OCI-LY3 (cell line): ENCODE measurements at regions not wholly inside any gene's neighbourhood (a gene's known extent, or its start where the extent isn't known, plus 50 kb on each side); places are given as distances from the start of the nearest gene placed in this dataset.

Experiments
- H2AFZ ChIP-seq: fragments of 200-600, 300-600 bp; shearing (Covaris generic); 2 replicates; pipeline ENCODE4 v1.6.0; 2014; ENCODE audit warnings: antibody characterized with exemption, low read depth, low read length
- H3K27ac ChIP-seq: fragments of 200-600, 300-600 bp; sonication (generic); 2 replicates; pipeline ENCODE4 v1.5.1; 2014; ENCODE audit warnings: mild to moderate bottlenecking, low read length, moderate library complexity, mixed read lengths
- H3K27me3 ChIP-seq: fragments of 200-600, 300-600 bp; sonication (generic); 2 replicates; pipeline ENCODE4 v1.6.1; 2014; ENCODE audit warnings: low read depth, low read length, mixed read lengths
- H3K36me3 ChIP-seq: fragments of 200-600, 300-600 bp; sonication (generic); replicated peaks from 2 replicates; pipeline ENCODE3; 2014; ENCODE audit warnings: low read depth, low read length, mixed read lengths
- H3K4me1 ChIP-seq: fragments of 300-600, 200-600 bp; sonication (generic); 2 replicates; pipeline ENCODE4 v1.6.1; 2014; ENCODE audit warnings: low read length, mixed read lengths
- H3K4me2 ChIP-seq: fragments of 200-600, 300-600 bp; sonication (generic); 2 replicates; pipeline ENCODE4 v1.6.1; 2014; ENCODE audit warnings: low read length, mixed read lengths
- H3K4me3 ChIP-seq: fragments of 300-600, 200-600 bp; sonication (generic); 2 replicates; pipeline ENCODE4 v1.5.1; 2014; ENCODE audit warnings: antibody characterized with exemption, mild to moderate bottlenecking, low read length, moderate library complexity
- H3K79me2 ChIP-seq: fragments of 300-600, 200-600 bp; shearing (Covaris generic); 2 replicates; pipeline ENCODE4 v1.6.1; 2014; ENCODE audit warnings: mild to moderate bottlenecking, low read length, mixed read lengths
- H3K9ac ChIP-seq: fragments of 300-600, 200-600 bp; shearing (Covaris generic); 2 replicates; pipeline ENCODE4 v1.6.0; 2014; ENCODE audit warnings: mild to moderate bottlenecking, low read length, moderate library complexity
- H3K9me3 ChIP-seq: fragments of 200-600, 300-600 bp; shearing (Covaris generic); 2 replicates; pipeline ENCODE4 v1.6.1; 2014; ENCODE audit warnings: low read length, mixed read lengths; ENCODE audit not compliant: insufficient read depth
- H4K20me1 ChIP-seq: fragments of 200-600, 300-600 bp; sonication (generic); 2 replicates; pipeline ENCODE4 v1.6.1; 2016; ENCODE audit warnings: low read length, mixed read lengths; ENCODE audit not compliant: insufficient read depth
- CTCF ChIP-seq: fragments of 200-600, 300-600 bp; sonication (generic); IDR thresholded peaks from 2 replicates; pipeline ENCODE4 v1.5.1; 2014; ENCODE audit warnings: antibody characterized with exemption, low read length, low read depth
- EZH2phosphoT487 ChIP-seq: fragments of 200-600 bp; shearing (Covaris generic); IDR thresholded peaks from 2 replicates; pipeline ENCODE4 v1.6.1; 2018; ENCODE audit warnings: antibody characterized with exemption, mixed run types, low read depth

- Histone ChIP-seq H3K27me3 (no peaks in the 10 kb centered on the region), H3K9ac (no peak overlapping the region), H3K79me2 (no peaks in the 10 kb centered on the region), H3K4me2 (no peak overlapping the region), H3K4me1 (no peaks in the 10 kb centered on the region), H3K4me3 (no peak overlapping the region), H3K36me3 (no peaks in the 10 kb centered on the region), H4K20me1 (no peaks in the 10 kb centered on the region), H3K27ac (no peak overlapping the region), H2AFZ (no peak overlapping the region), H3K9me3 (no peaks in the 10 kb centered on the region)
- no peak for TF ChIP-seq EZH2phosphoT487
- no peak for TF ChIP-seq CTCF
Measured at GRCh38 chr1:14061722-14062121, 361.7 kb downstream of the PRDM2 start.

- no peaks in the 10 kb centered on the region for H3K79me2 ChIP-seq
- no peak overlapping the region for H3K4me2 ChIP-seq
- no peaks in the 10 kb centered on the region for H3K36me3 ChIP-seq
- no peak overlapping the region for H2AFZ ChIP-seq
- H3K4me1 ChIP-seq = no peaks in the 10 kb centered on the region
- no peak overlapping the region for H3K27ac ChIP-seq
- no peaks in the 10 kb centered on the region for H3K27me3 ChIP-seq
- H3K4me3 ChIP-seq = no peak overlapping the region
- no peaks in the 10 kb centered on the region for H4K20me1 ChIP-seq
- no peak overlapping the region for H3K9ac ChIP-seq
- no peaks in the 10 kb centered on the region for H3K9me3 ChIP-seq
- TF ChIP-seq CTCF (no peak), EZH2phosphoT487 (no peak)
Measured at GRCh38 chr1:14062669-14063068, 362.7 kb downstream of the PRDM2 start.

- no peak overlapping the region for H3K27ac ChIP-seq
- no peak overlapping the region for H3K4me2 ChIP-seq
- H3K79me2 ChIP-seq = no peaks in the 10 kb centered on the region
- no peaks in the 10 kb centered on the region for H3K27me3 ChIP-seq
- H2AFZ ChIP-seq = no peak overlapping the region
- no peak overlapping the region for H3K4me3 ChIP-seq
- no peaks in the 10 kb centered on the region for H3K4me1 ChIP-seq
- H3K9ac ChIP-seq = no peak overlapping the region
- no peaks in the 10 kb centered on the region for H3K36me3 ChIP-seq
- no peaks in the 10 kb centered on the region for H4K20me1 ChIP-seq
- TF ChIP-seq EZH2phosphoT487 (no peak), CTCF (no peak)
- H3K9me3 ChIP-seq = no peaks in the 10 kb centered on the region
Measured at GRCh38 chr1:14064649-14065442, 364.9 kb downstream of the PRDM2 start.

- no peaks in the 10 kb centered on the region for H3K9me3 ChIP-seq
- TF ChIP-seq EZH2phosphoT487 (no peak), CTCF (no peak)
- H3K9ac ChIP-seq = no peak overlapping the region
- H3K4me1 ChIP-seq = no peaks in the 10 kb centered on the region
- H3K79me2 ChIP-seq = no peaks in the 10 kb centered on the region
- no peak overlapping the region for H2AFZ ChIP-seq
- H3K4me2 ChIP-seq = no peak overlapping the region
- no peaks in the 10 kb centered on the region for H3K36me3 ChIP-seq
- no peaks in the 10 kb centered on the region for H3K27me3 ChIP-seq
- no peak overlapping the region for H3K4me3 ChIP-seq
- H4K20me1 ChIP-seq = no peaks in the 10 kb centered on the region
- no peak overlapping the region for H3K27ac ChIP-seq
Measured at GRCh38 chr1:14065486-14065885, 365.5 kb downstream of the PRDM2 start.
